K562 (cell line): ENCODE measurements at regions not wholly inside any gene's neighbourhood (a gene's known extent, or its start where the extent isn't known, plus 50 kb on each side); places are given as distances from the start of the nearest gene placed in this dataset.

Source experiments
- ATAC-seq: fragments of 200-7000 bp; cut with Tn5 transposase; 3 replicates; pipeline ENCODE4 v1.9.1; 2020; ENCODE audit warnings: moderate library complexity
- BruUV-seq: library from RNA; stranded (reverse); fragments of 400-500 nt; replicated peaks from 2 replicates; lab custom pipeline; 2021; lab: Mats Ljungman, UMichigan
- CTCF ChIA-PET: fragments of 300-600 bp; formaldehyde crosslinking; extraction: SDS; loops from one replicate; lab custom pipeline; 2021; ENCODE audit warnings: low intra/inter-chr PET ratio; lab: Yijun Ruan, JAX
- POLR2A ChIA-PET: fragments of 300-600, 350-650 bp; sonication (Branson Sonifier 250); formaldehyde crosslinking; extraction: SDS; loops from one replicate; lab custom pipeline; 2021; ENCODE audit warnings: antibody characterized with exemption, inconsistent platforms; lab: Yijun Ruan, JAX
- DNase-seq, 4 experiments: peaks; one replicate each; pipeline versions ENCODE4 v3.0.0 to v3.0.0-alpha.2; 2011 to 2018; ENCODE audit warnings: low spot score in 3 of 4, mixed read lengths in 3 of 4; ENCODE audit errors: extremely low read depth in 1 of 4
- FAIRE-seq: peaks from 2 replicates; lab custom pipeline; 2011; peaks lifted over from hg19 to GRCh38; lab: Jason Lieb, UNC
- H2AFZ ChIP-seq: 2 replicates; pipeline ENCODE4 v1.6.0; 2011; ENCODE audit warnings: low read depth, low read length, control low read depth, inconsistent platforms
- H3K27ac ChIP-seq: fragments of 200-600 bp; 3 replicates; pipeline ENCODE4 v1.8.0; 2011; ENCODE audit warnings: low read depth, mild to moderate bottlenecking, control low read depth, inconsistent platforms, low read length, moderate library complexity, mixed read lengths; ENCODE audit errors: extremely low read depth
- H3K27me3 ChIP-seq, 2 experiments: fragments of 300-600 bp in 1 of 2; 2 replicates in 1 of 2; 3 replicates in 1 of 2; pipeline versions ENCODE4 v1.6.0 to v1.8.0; 2011; ENCODE audit warnings: inconsistent platforms in 2 of 2, low read length in 2 of 2, mild to moderate bottlenecking in 1 of 2, mixed read lengths in 1 of 2, moderate library complexity in 1 of 2; ENCODE audit not compliant: control insufficient read depth in 2 of 2, insufficient read depth in 2 of 2
- H3K36me3 ChIP-seq: fragments of 300-600 bp; 3 replicates; pipeline ENCODE4 v1.8.0; 2011; ENCODE audit warnings: mild to moderate bottlenecking, low read length, inconsistent platforms; ENCODE audit not compliant: control insufficient read depth, insufficient read depth
- H3K4me1 ChIP-seq, 2 experiments: fragments of 200-600 bp in 1 of 2; replicated peaks in 1 of 2; 2 replicates in 1 of 2; 3 replicates in 1 of 2; pipeline versions ENCODE4 v1.5.1 to v1.8.0; 2011; ENCODE audit warnings: inconsistent platforms in 2 of 2, low read length in 2 of 2, mild to moderate bottlenecking in 1 of 2, mixed read lengths in 1 of 2, moderate library complexity in 1 of 2; ENCODE audit not compliant: control insufficient read depth in 2 of 2, insufficient read depth in 2 of 2
- H3K4me2 ChIP-seq: 2 replicates; pipeline ENCODE4 v1.6.1; 2011; ENCODE audit warnings: low read length, control low read depth, inconsistent platforms, mixed read lengths; ENCODE audit not compliant: insufficient read depth
- H3K4me3 ChIP-seq: fragments of 200-600 bp; sonication (generic), shearing (Covaris generic); 2 replicates; pipeline ENCODE4 v1.5.1; 2016; ENCODE audit warnings: control low read depth, inconsistent platforms
- H3K79me2 ChIP-seq: fragments of 200-600 bp; 3 replicates; pipeline ENCODE4 v1.8.0; 2011; ENCODE audit warnings: low read length, inconsistent platforms; ENCODE audit not compliant: control insufficient read depth, insufficient read depth
- H3K9ac ChIP-seq, 2 experiments: 2 replicates each; pipeline versions ENCODE4 v1.6.0 to v1.6.1; 2011; ENCODE audit warnings: low read depth in 2 of 2, low read length in 2 of 2, control low read depth in 1 of 2, inconsistent platforms in 1 of 2, mild to moderate bottlenecking in 1 of 2, mixed read lengths in 1 of 2; ENCODE audit not compliant: insufficient read depth in 1 of 2
- H3K9me1 ChIP-seq: one replicate; pipeline ENCODE4 v1.6.0; 2011; ENCODE audit warnings: inconsistent platforms, mild to moderate bottlenecking, low read length, moderate library complexity; ENCODE audit not compliant: control insufficient read depth, insufficient read depth
- H3K9me3 ChIP-seq: replicated peaks from 2 replicates; pipeline ENCODE4 v1.5.1; 2011; ENCODE audit warnings: low read depth, low read length, inconsistent platforms; ENCODE audit not compliant: control insufficient read depth, insufficient read depth
- H4K20me1 ChIP-seq: replicated peaks from 2 replicates; pipeline ENCODE4 v1.6.1; 2011; ENCODE audit warnings: low read length, inconsistent platforms, mixed read lengths; ENCODE audit not compliant: control insufficient read depth, insufficient read depth
- BRD4 ChIP-seq: fragments of 200-600 bp; sonication (generic); IDR thresholded peaks from 2 replicates; pipeline ENCODE4 v1.6.1; 2017; ENCODE audit warnings: inconsistent platforms
- EGR1 ChIP-seq: fragments of 450-650 bp; conservative IDR thresholded peaks from 2 replicates; pipeline ENCODE4 v1.6.1; 2017; ENCODE audit warnings: mild to moderate bottlenecking
- EP300 ChIP-seq: IDR thresholded peaks from 2 replicates; pipeline ENCODE4 v1.6.1; 2012; ENCODE audit warnings: low read length, improper control_type of control experiment
- EZH2 ChIP-seq: IDR thresholded peaks from 2 replicates; pipeline ENCODE4 v1.6.1; 2012; ENCODE audit warnings: low read depth, mild to moderate bottlenecking, inconsistent platforms, low read length, borderline replicate concordance
- KHSRP ChIP-seq: fragments of 450-650 bp; IDR thresholded peaks from 2 replicates; pipeline ENCODE4 v1.6.1; 2017
- MIER1 ChIP-seq: fragments of 450-650 bp; IDR thresholded peaks from 2 replicates; pipeline ENCODE4 v1.6.1; 2016; ENCODE audit warnings: antibody characterized with exemption, mild to moderate bottlenecking, low read depth
- NFATC3 ChIP-seq: fragments of 450-650 bp; IDR thresholded peaks from 2 replicates; pipeline ENCODE4 v1.6.1; 2017; ENCODE audit warnings: mild to moderate bottlenecking
- NFIX ChIP-seq: fragments of 250-450 bp; sonication (Bioruptor Pico); IDR thresholded peaks from 2 replicates; pipeline ENCODE4 v1.4.0; 2020; ENCODE audit warnings: low read depth, mild to moderate bottlenecking, moderate library complexity
- POLR2AphosphoS5 ChIP-seq: IDR thresholded peaks from 2 replicates; pipeline ENCODE4 v1.6.1; 2011; ENCODE audit warnings: mild to moderate bottlenecking, low read depth, low read length, moderate library complexity; ENCODE audit not compliant: control insufficient read depth, insufficient read depth
- RBM39 ChIP-seq: fragments of 200-400 bp; formaldehyde crosslinking; optimal IDR thresholded peaks from 2 replicates; pipeline ENCODE3; 2018; ENCODE audit warnings: low read depth, low read length
- SIRT6 ChIP-seq: IDR thresholded peaks from one replicate; pipeline ENCODE4 v1.6.1; 2012; ENCODE audit warnings: low read depth, mild to moderate bottlenecking, control low read depth, inconsistent platforms, low read length, moderate library complexity
- YBX1 ChIP-seq: fragments of 450-650 bp; IDR thresholded peaks from 2 replicates; pipeline ENCODE4 v1.7.1; 2016; ENCODE audit warnings: mild to moderate bottlenecking
- ZNF3 ChIP-seq: fragments of 250-450 bp; sonication (Bioruptor Pico); IDR thresholded peaks from 2 replicates; pipeline ENCODE4 v1.5.0; 2021; ENCODE audit warnings: mild to moderate bottlenecking, moderate library complexity
- ZNF311 ChIP-seq: fragments of 250-450 bp; sonication (Bioruptor Pico); IDR thresholded peaks from 2 replicates; pipeline ENCODE4 v1.4.0; 2020; ENCODE audit warnings: mild to moderate bottlenecking, moderate library complexity
- ZNF408 ChIP-seq: fragments of 250-450 bp; sonication (Bioruptor Pico); IDR thresholded peaks from 2 replicates; pipeline ENCODE4 v1.4.0; 2020; ENCODE audit warnings: low read depth, mild to moderate bottlenecking, moderate library complexity
- ZNF57 ChIP-seq: fragments of 450-650 bp; formaldehyde crosslinking; IDR thresholded peaks from 2 replicates; pipeline ENCODE4 v1.4.0; 2020; ENCODE audit warnings: mild to moderate bottlenecking, moderate library complexity
- WGBS: fragments of 100-300 bp; shearing (Covaris generic); methylation state at CpG from one replicate; pipeline ENCODE4 v1.1.6; 2016; ENCODE audit warnings: low coverage, mixed read lengths; ENCODE audit not compliant: insufficient coverage; ENCODE audit errors: missing lambda C conversion rate; 5-methylcytosine and 5-hydroxymethylcytosine counted together
- in situ Hi-C: fragments of 300-500 bp; cut with MboI; formaldehyde crosslinking; loops from 4 replicates; pipeline ENCODE4 v1.15.0; 2018; ENCODE audit warnings: inconsistent platforms, mixed read lengths
- intact Hi-C: fragments of 100-400 bp; cut with micrococcal nuclease; formaldehyde crosslinking; loops from 2 replicates; pipeline ENCODE4 v1.14.2; 2022
- TF ChIP-seq, protein P1 (sequence below), 2 experiments: fragments of 450-650 bp; IDR thresholded peaks; 2 replicates each; pipeline ENCODE4 v1.6.1; 2016
- TF ChIP-seq, protein P2 (sequence below): sonication (generic); formaldehyde crosslinking; IDR thresholded peaks from 2 replicates; pipeline ENCODE4 v1.5.0; 2020; ENCODE audit warnings: missing genetic modification reagents
- TF ChIP-seq, protein P3 (sequence below), 3 experiments: fragments of 200-800 bp in 1 of 3; sonication (Bioruptor generic) in 1 of 3; sonication (generic) in 1 of 3; formaldehyde crosslinking in 1 of 3; IDR thresholded peaks; 2 replicates each; pipeline versions ENCODE4 v1.6.1 to v1.8.0; 2016 to 2022; ENCODE audit warnings: mild to moderate bottlenecking in 2 of 3, missing compliant biosample characterization in 2 of 3, missing genetic modification characterization in 2 of 3, missing genetic modification reagents in 1 of 3

DNA sequence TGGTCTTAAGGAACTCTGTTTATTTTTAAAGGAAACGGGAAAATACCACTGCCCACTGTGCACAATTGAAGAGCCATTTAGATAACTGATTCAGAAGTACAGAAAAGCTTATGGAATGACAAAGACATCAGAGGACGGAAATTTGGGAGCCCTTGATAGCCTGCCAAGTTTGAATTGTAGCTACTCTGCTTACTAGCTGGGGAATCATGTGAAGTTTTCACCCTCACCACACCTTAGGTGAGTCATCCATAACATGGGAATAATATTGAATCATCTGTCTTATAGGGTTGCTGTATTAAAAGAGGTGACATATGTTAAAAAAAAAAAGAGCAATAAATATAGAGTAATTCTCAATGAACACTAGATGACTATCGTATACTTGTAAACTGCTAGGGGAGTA is 1104.2 kb downstream of the GATA3 start:
- DNase-seq (no peak), FAIRE-seq (no peak), ATAC-seq (no peak)
- WGBS = 3% methylated on average over 3 of the region's 3 CpGs
- Histone ChIP-seq H2AFZ (no peak overlapping the region), H4K20me1 (no peaks in the 10 kb centered on the region), H3K79me2 (no peaks in the 10 kb centered on the region), H3K4me1 (no peaks in the 10 kb centered on the region), H3K27ac (no peak overlapping the region), H3K9me3 (no peaks in the 10 kb centered on the region; the same call in 1 of the 2 replicates), H3K4me3 (no peak overlapping the region), H3K36me3 (no peaks in the 10 kb centered on the region), H3K4me2 (no peak overlapping the region), H3K27me3 (no peaks in the 10 kb centered on the region), H3K9me1 (no peaks in the 10 kb centered on the region), H3K9ac (no peak overlapping the region)
- intact Hi-C loops (no loop called here), in situ Hi-C loops (no loop called here)
- ChIA-PET POLR2A (no interaction called here), CTCF (no interaction called here)
- BruUV-seq = no TSS peak
- no peak for TF ChIP-seq EP300
- TF ChIP-seq, protein P1, sequence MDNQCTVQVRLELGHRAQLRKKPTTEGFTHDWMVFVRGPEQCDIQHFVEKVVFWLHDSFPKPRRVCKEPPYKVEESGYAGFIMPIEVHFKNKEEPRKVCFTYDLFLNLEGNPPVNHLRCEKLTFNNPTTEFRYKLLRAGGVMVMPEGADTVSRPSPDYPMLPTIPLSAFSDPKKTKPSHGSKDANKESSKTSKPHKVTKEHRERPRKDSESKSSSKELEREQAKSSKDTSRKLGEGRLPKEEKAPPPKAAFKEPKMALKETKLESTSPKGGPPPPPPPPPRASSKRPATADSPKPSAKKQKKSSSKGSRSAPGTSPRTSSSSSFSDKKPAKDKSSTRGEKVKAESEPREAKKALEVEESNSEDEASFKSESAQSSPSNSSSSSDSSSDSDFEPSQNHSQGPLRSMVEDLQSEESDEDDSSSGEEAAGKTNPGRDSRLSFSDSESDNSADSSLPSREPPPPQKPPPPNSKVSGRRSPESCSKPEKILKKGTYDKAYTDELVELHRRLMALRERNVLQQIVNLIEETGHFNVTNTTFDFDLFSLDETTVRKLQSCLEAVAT (IDR thresholded peaks at IDR 0.05) = no peak
- TF ChIP-seq ZNF57 (CRISPR knock-in tag) = no peak
- no peak for TF ChIP-seq ZNF311 (CRISPR knock-in tag)
- TF ChIP-seq EGR1 = no peak
- no peak for TF ChIP-seq SIRT6
- TF ChIP-seq, protein P2, sequence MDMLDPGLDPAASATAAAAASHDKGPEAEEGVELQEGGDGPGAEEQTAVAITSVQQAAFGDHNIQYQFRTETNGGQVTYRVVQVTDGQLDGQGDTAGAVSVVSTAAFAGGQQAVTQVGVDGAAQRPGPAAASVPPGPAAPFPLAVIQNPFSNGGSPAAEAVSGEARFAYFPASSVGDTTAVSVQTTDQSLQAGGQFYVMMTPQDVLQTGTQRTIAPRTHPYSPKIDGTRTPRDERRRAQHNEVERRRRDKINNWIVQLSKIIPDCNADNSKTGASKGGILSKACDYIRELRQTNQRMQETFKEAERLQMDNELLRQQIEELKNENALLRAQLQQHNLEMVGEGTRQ = no peak
- TF ChIP-seq, protein P3, sequence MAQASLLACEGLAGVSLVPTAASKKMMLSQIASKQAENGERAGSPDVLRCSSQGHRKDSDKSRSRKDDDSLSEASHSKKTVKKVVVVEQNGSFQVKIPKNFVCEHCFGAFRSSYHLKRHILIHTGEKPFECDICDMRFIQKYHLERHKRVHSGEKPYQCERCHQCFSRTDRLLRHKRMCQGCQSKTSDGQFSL (CRISPR knock-in tag; IDR thresholded peaks at IDR 0.05) = no peak
- TF ChIP-seq, protein P3 (tag; IDR thresholded peaks at IDR 0.05) = no peak
- TF ChIP-seq NFIX (CRISPR knock-in tag) = no peak
- no peak for TF ChIP-seq POLR2AphosphoS5
- no peak for TF ChIP-seq BRD4
- TF ChIP-seq ZNF408 (CRISPR knock-in tag) = no peak
- TF ChIP-seq KHSRP = no peak
- TF ChIP-seq YBX1 = no peak
- no peak for TF ChIP-seq RBM39
- TF ChIP-seq ZNF3 = no peak
- no peak for TF ChIP-seq NFATC3
- no peak for TF ChIP-seq EZH2
- no peak for TF ChIP-seq MIER1
